ENCODE measurements at regions not wholly inside any gene's neighbourhood (a gene's known extent, or its start where the extent isn't known, plus 50 kb on each side); places are given as distances from the start of the nearest gene placed in this dataset.
A peak's percentile ranks its signal among the peaks of the same experiment; 100 is the strongest.
"Not testable (repeated sequence)": the region's sequence is repeated elsewhere in the genome, so short reads cannot be mapped to it uniquely, and the experiment has no call there.

GRCh38 chr7:106457678-106458077, 172.9 kb upstream of the NAMPT start:
- ATAC-seq (no peak), DNase-seq (ENCODE audit: low spot score) (no peak)

GRCh38 chr7:106456329-106456728, 171.5 kb upstream of the NAMPT start:
- DNase-seq (ENCODE audit: low spot score) (no peak), ATAC-seq (peak; percentile 59)

GRCh38 chr7:106452031-106452851, 167.5 kb upstream of the NAMPT start:
- ATAC-seq = no peak

DNA sequence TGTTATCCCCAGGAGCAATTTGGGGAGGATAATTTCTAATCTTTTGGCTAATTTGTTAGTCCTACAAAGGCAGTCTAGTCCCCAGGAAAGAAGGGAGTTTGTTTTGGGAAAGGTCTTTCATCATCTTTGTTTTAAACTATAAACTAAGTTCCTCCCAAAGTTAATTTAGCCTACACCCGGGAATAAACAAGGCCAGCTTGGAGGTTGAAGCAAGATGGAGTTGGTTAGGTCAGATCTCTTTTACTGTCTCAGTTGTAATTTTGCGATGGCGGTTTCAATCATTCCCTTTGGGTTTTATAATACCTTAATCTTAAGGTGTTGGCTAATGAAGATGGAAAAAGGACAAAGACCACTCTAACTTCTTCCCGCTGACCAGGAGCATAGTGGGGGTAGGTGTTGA, 166.4 kb upstream of the NAMPT start:
- no peak for ATAC-seq
- no peak for DNase-seq (ENCODE audit: low spot score)

More at GRCh38 chr7:106452031-106452851, 167.5 kb upstream of the NAMPT start:
- no peak for DNase-seq (ENCODE audit: low spot score)

DNA sequence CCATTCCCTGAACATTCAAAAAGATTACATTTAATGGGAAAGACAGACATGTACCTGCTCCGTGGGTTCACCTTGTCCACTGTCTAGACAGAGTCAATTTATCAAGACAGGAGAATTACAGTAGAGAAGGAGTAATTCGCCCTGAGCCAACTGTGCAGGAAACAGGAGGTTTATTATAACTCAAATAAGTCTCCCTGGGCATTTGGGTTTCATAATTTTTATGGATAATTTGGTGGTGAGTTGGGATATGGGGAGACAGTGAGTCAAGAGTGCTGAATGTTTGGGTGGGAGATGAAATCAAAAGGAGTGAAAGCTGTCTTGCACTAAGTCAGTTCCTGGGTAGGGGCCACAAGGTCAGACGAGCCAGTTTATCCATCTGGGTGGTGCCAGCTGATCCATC, 165.9 kb upstream of the NAMPT start:
- DNase-seq (ENCODE audit: low spot score) (no peak), ATAC-seq (no peak)

DNA sequence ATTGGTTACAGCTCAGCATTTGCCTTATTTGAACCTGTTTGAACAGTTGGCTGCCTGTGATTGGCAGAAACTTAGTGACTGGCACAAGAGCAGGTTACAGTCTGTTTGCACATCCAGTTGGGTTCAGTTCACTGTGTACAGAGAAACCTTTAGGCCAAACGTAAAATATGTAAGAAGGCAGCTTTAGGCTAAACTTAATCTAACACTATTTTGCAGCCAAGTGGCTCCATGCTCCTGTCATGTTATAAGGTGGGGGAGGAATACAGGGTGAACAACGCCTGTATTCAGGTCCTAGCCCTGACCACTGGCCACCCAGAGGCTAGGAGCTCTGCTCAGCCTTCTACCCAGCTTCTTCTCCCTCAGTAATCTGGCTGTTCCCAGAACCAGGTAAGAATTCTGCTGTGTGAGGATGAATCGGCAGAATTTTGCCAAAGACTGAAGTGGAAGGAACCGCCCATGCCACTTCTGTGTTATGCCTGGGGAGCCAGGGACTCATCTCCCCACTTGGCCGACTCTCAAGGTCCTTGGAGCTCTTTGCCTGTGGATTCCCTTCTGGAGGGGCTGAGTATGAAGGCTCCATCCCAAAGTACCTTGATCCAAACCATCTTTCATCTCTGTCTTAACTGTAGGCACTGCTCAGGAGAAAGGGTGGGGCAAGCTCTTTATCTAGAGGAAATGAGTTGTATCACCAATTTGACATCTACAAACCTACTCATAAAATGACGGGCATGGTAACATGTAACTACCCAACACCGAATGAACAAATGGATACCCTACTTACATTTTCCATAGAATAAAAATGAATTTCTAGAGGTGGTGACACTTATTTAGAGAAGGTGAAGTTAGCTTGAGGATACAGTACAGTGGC, 164.4 kb upstream of the NAMPT start:
- ATAC-seq (peak; percentile 99), DNase-seq (ENCODE audit: low spot score) (peak; percentile 72)

DNA sequence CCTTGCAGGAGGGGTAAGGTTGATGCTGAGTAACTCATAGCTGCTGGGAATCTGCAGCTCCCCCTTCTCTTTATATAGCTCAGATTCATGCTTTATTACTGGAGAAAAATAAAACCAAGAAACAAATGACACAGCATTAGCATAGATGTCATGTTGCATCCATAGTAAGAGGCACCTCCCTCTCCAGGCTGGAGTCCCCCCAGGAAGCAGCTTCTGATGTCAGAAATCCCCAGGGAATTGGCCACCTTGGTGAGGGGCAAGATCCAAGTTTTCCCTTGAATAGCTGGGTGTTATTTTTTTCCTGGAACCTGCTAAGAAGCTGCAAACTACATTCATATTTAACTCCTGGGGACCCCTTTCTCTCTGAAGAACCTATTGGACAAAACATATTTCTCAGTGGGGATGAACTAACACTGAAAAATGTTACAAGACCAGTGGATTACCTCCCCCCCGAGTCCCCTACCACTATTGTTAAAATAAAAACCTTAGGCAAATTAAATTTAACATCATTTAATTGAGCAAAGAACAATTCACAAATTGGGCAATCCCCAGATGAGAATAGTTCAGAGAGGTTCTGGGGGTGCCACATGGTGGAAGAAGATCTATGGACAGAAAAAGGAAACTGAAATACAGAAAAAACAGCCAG, 163.7 kb upstream of the NAMPT start:
- DNase-seq (ENCODE audit: low spot score) = no peak

DNA sequence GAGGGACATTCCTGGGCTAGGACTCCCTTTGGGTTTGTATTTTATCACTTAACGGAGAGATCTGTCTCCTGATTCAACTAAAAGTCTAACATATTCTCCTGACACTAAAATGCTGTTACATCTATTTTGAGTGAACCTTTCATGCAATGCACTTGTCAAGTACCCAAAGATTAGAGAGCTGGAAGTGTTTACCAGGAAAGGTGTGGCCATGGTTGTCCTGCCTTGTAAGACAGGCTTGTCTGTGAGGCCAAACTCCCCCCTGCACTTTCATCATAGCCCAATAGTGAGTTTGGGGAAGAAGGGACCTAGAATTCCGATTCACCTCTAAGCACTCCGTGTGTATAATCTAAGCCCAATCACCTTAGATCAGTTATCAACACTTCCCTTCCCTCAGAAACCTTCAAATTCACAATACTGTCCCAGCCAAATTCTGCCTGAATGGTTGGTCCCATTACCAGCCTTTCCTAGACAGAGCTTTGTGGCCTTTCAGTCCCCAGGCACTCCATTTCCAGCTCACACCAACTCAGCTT, 162.6 kb upstream of the NAMPT start:
- ATAC-seq (no peak), DNase-seq (ENCODE audit: low spot score) (no peak)

More for the DNA sequence above, 163.7 kb upstream of the NAMPT start:
- ATAC-seq = no peak

- ATAC-seq; DNase-seq (ENCODE audit: low spot score): not testable (repeated sequence)
Measured at GRCh38 chr7:106445366-106445765, 160.6 kb upstream of the NAMPT start.

- DNase-seq (ENCODE audit: low spot score) (no peak), ATAC-seq (no peak)
Measured at GRCh38 chr7:106444068-106444655, 159.4 kb upstream of the NAMPT start.

DNA sequence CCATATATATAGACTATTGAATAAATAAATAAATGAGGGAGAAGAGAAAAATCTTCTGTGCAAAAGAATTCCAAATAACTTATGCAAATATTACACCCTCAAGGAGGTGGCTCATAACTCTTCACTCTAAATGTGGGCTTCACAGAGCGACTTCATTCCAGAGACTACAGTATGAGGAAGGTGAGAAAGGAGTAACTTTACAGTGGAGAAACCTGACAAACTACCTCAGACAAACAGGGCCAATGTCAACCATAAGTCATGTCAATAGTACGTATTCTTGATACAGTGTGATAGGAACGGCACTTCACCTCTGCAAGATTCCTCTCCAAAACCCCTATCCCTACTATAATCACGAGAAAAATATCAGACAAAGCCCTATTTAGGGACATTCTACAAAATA, 158.4 kb upstream of the NAMPT start:
- no peak for ATAC-seq
- DNase-seq (ENCODE audit: low spot score) = no peak

GRCh38 chr7:106442476-106442875, 157.7 kb upstream of the NAMPT start:
- ATAC-seq (no peak), DNase-seq (ENCODE audit: low spot score) (no peak)

DNA sequence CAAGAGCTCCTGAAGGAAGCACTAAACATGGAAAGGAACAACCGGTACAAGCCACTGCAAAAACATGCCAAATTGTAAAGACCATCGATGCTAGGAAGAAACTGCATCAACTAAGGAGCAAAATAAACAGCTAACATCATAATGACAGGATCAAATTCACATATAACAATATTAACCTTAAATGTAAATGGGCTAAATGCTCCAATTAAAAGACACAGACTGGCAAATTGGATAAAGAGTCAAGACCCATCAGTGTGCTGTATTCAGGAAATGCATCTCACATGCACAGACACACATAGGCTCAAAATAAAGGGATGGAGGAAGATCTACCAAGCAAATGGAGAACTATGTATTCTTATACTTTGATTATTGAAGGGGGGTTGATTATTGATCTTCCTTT, 156.6 kb upstream of the NAMPT start:
- DNase-seq (ENCODE audit: low spot score); ATAC-seq: not testable (repeated sequence)

DNA sequence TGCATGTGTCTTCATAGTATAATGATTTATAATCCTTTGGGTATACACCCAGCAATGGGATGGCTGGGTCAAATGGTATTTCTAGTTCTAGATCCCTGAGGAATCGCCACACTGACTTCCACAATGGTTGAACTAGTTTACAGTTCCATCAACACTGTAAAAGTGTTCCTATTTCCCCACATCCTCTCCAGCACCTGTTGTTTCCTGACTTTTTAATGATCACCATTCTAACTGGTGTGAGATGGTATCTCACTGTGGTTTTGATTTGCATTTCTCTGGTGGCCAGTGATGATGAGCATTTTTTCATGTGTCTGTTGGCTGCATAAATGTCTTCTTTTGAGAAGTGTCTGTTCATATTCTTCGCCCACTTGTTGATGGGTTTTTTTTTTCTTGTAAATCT, 152.2 kb upstream of the NAMPT start:
- ATAC-seq; DNase-seq (ENCODE audit: low spot score): not testable (repeated sequence)

DNA sequence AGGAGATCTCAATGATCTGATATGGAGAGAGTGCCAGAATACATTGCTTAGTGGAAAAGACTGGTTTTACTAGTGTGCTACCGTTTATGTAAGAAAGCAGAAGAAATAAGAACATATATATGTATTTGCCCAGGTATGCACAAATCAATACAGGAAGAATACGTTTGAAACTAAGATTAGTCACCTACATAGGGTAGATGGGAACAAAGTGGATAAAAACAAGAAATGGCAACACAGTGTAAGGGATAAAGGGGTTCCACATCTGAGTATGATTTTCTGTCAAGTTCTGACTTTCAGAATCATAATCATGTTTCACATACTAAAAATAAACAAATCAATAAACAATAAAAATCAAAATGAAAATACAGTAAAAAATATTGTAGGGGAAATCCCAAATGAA, 148.6 kb upstream of the NAMPT start:
- DNase-seq (ENCODE audit: low spot score) (no peak), ATAC-seq (no peak)

DNA sequence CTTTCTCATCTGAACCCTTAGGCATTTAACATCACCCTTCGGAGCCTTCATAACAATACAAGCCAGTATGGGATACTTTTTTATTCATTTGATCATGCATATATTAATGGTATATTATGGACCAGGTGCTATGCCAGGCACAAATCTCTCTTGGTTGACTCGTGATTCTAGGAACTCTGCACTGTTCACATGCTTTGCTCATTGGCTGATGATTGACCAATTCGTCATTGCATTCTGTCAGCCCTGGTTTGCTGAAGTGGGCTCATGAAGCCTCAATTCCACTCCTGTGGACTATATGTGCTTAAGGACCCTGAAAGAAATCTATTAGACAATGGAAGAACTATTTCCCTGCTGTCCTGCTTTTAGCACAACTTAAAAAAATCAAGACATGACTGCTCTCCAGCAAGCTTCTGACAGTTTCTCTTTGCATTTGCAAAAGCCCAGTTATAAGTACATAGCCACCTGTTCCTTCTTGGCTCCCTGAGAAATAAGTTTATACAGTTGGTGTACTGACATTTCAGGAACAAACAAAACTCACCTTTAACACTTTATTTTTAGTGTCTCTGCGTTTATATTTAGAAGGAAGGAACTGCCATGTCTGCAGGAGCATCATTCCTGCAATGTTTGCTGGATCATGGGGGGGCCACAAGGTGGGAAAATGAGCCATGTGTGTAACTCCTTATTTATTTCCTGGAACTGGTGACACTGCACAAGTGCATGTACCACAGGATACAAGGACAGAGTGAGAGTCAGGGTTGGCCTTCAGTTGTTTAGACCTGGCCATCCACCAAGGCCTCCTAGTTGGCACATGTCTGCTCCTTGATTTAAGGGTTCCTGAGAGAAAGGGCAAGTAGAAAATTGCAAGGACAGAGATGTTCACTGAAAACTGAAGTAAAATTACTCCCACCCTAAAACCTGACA, 146.0 kb upstream of the NAMPT start:
- ATAC-seq = no peak
- DNase-seq (ENCODE audit: low spot score) = no peak

GRCh38 chr7:106430103-106430502, 145.3 kb upstream of the NAMPT start:
- ATAC-seq (no peak), DNase-seq (ENCODE audit: low spot score) (no peak)

- DNase-seq (ENCODE audit: low spot score) (peak; percentile 60), ATAC-seq (peak; percentile 50)
Measured at GRCh38 chr7:106426803-106427202, 142.0 kb upstream of the NAMPT start.

- ATAC-seq = peak; percentile 62
- peak; percentile 88 for DNase-seq (ENCODE audit: low spot score)
Measured at GRCh38 chr7:106425017-106425719, 140.4 kb upstream of the NAMPT start.
